HEK293 (cell line): ENCODE measurements at regions not wholly inside any gene's neighbourhood (a gene's known extent, or its start where the extent isn't known, plus 50 kb on each side); places are given as distances from the start of the nearest gene placed in this dataset.

Experiments used
- CTCF ChIA-PET: fragments of 350-600 bp; formaldehyde crosslinking; extraction: SDS; loops from one replicate; lab custom pipeline; 2021; ENCODE audit warnings: antibody characterized with exemption; lab: Yijun Ruan, JAX
- POLR2A ChIA-PET: fragments of 300-600 bp; formaldehyde crosslinking; extraction: SDS; loops from one replicate; lab custom pipeline; 2020; ENCODE audit warnings: antibody characterized with exemption, inconsistent platforms; lab: Yijun Ruan, JAX
- H3K27ac ChIP-seq: fragments of 200-500 bp; sonication (Bioruptor generic); 2 replicates; pipeline ENCODE4 v1.5.1; 2014; ENCODE audit warnings: low read depth, low read length, control low read depth, inconsistent platforms; ENCODE audit errors: extremely low read depth
- H3K36me3 ChIP-seq, 2 experiments: fragments of 200-500 bp in 1 of 2; sonication (Bioruptor generic) in 1 of 2; 1 replicate in 1 of 2; 2 replicates in 1 of 2; pipeline ENCODE4 v1.5.1; 2014 to 2017; ENCODE audit warnings: inconsistent platforms in 2 of 2, low read length in 2 of 2; ENCODE audit not compliant: control insufficient read depth in 2 of 2, insufficient read depth in 1 of 2
- H3K4me1 ChIP-seq: fragments of 200-500 bp; sonication (Bioruptor generic); 2 replicates; pipeline ENCODE4 v1.5.1; 2014; ENCODE audit warnings: mild to moderate bottlenecking, low read length, inconsistent platforms; ENCODE audit not compliant: control insufficient read depth, insufficient read depth
- H3K4me3 ChIP-seq: 2 replicates; pipeline ENCODE4 v1.5.1; 2011; ENCODE audit warnings: low read depth, mild to moderate bottlenecking, control low read depth, low read length, moderate library complexity
- H3K9me3 ChIP-seq: fragments of 200-500 bp; sonication (Bioruptor generic); 2 replicates; pipeline ENCODE4 v1.5.1; 2014; ENCODE audit warnings: low read depth, low read length, inconsistent platforms; ENCODE audit not compliant: control insufficient read depth, insufficient read depth
- EGR2 ChIP-seq: fragments of 450-650 bp; formaldehyde crosslinking; IDR thresholded peaks from 2 replicates; pipeline ENCODE4 v1.5.1; 2016; ENCODE audit warnings: low read depth, missing biosample characterization, missing genetic modification characterization
- MEIS1 ChIP-seq: sonication (generic); formaldehyde crosslinking; IDR thresholded peaks from 2 replicates; pipeline ENCODE4 v1.8.1; 2022; ENCODE audit warnings: missing genetic modification reagents, mild to moderate bottlenecking, borderline replicate concordance
- PRDM4 ChIP-seq: fragments of 450-650 bp; formaldehyde crosslinking; IDR thresholded peaks from 2 replicates; pipeline ENCODE4 v1.5.1; 2017; ENCODE audit warnings: missing biosample characterization, missing genetic modification characterization
- PRDM6 ChIP-seq: fragments of 450-650 bp; formaldehyde crosslinking; IDR thresholded peaks from 2 replicates; pipeline ENCODE4 v1.5.1; 2017; ENCODE audit warnings: missing biosample characterization, missing genetic modification characterization
- ZBTB20 ChIP-seq: fragments of 450-650 bp; formaldehyde crosslinking; IDR thresholded peaks from 2 replicates; pipeline ENCODE4 v1.5.1; 2016; ENCODE audit warnings: missing biosample characterization, missing genetic modification characterization
- ZNF18 ChIP-seq: fragments of 450-650 bp; formaldehyde crosslinking; IDR thresholded peaks from 2 replicates; pipeline ENCODE4 v1.5.1; 2016; ENCODE audit warnings: missing biosample characterization, missing genetic modification characterization
- ZNF211 ChIP-seq: fragments of 450-650 bp; formaldehyde crosslinking; IDR thresholded peaks from 2 replicates; pipeline ENCODE4 v1.5.1; 2016; ENCODE audit warnings: low read depth, missing biosample characterization, missing genetic modification characterization
- ZNF354C ChIP-seq: fragments of 450-650 bp; formaldehyde crosslinking; IDR thresholded peaks from 2 replicates; pipeline ENCODE4 v1.5.1; 2016; ENCODE audit warnings: missing biosample characterization, missing genetic modification characterization, low read depth, borderline replicate concordance
- ZNF394 ChIP-seq: fragments of 450-650 bp; formaldehyde crosslinking; IDR thresholded peaks from 2 replicates; pipeline ENCODE4 v1.5.1; 2016; ENCODE audit warnings: missing biosample characterization, missing genetic modification characterization, mild to moderate bottlenecking, moderate library complexity, borderline replicate concordance
- ZNF510 ChIP-seq: fragments of 450-650 bp; formaldehyde crosslinking; IDR thresholded peaks from 2 replicates; pipeline ENCODE4 v1.5.1; 2018; ENCODE audit warnings: mild to moderate bottlenecking, missing genetic modification characterization, missing biosample characterization; ENCODE audit not compliant: insufficient replicate concordance
- ZNF785 ChIP-seq: fragments of 450-650 bp; formaldehyde crosslinking; IDR thresholded peaks from 2 replicates; pipeline ENCODE4 v1.5.1; 2016; ENCODE audit warnings: missing biosample characterization, missing genetic modification characterization
- TF ChIP-seq, protein P1 (sequence below): fragments of 450-650 bp; formaldehyde crosslinking; IDR thresholded peaks from 2 replicates; pipeline ENCODE4 v1.5.1; 2016; ENCODE audit warnings: missing biosample characterization, missing genetic modification characterization
- TF ChIP-seq, protein P2 (sequence below): fragments of 450-650 bp; formaldehyde crosslinking; IDR thresholded peaks from 2 replicates; pipeline ENCODE4 v1.5.1; 2016; ENCODE audit warnings: missing biosample characterization, missing genetic modification characterization
- TF ChIP-seq, protein P3 (sequence below): fragments of 450-650 bp; formaldehyde crosslinking; IDR thresholded peaks from 2 replicates; pipeline ENCODE4 v1.5.1; 2017; ENCODE audit warnings: missing biosample characterization, missing genetic modification characterization
- TF ChIP-seq, protein P4 (sequence below): fragments of 450-650 bp; formaldehyde crosslinking; IDR thresholded peaks from 2 replicates; pipeline ENCODE4 v1.5.1; 2016; ENCODE audit warnings: missing biosample characterization, missing genetic modification characterization

- no peak overlapping the region for H3K4me3 ChIP-seq
- CTCF ChIA-PET, result no interaction called here
- H3K9me3 ChIP-seq, result no peaks in the 10 kb centered on the region
- TF ChIP-seq ZNF510 (tag by site-specific recombination) (no peak), ZNF18 (tag by site-specific recombination) (no peak), ZNF211 (tag by site-specific recombination) (no peak), ZBTB20 (tag by site-specific recombination) (no peak), ZNF394 (tag by site-specific recombination) (no peak), MEIS1 (CRISPR knock-in tag) (no peak), ZNF785 (tag by site-specific recombination) (no peak), PRDM4 (tag by site-specific recombination) (no peak), PRDM6 (tag by site-specific recombination) (no peak), ZNF354C (tag by site-specific recombination) (no peak), EGR2 (tag by site-specific recombination) (no peak)
- TF ChIP-seq, protein P1, sequence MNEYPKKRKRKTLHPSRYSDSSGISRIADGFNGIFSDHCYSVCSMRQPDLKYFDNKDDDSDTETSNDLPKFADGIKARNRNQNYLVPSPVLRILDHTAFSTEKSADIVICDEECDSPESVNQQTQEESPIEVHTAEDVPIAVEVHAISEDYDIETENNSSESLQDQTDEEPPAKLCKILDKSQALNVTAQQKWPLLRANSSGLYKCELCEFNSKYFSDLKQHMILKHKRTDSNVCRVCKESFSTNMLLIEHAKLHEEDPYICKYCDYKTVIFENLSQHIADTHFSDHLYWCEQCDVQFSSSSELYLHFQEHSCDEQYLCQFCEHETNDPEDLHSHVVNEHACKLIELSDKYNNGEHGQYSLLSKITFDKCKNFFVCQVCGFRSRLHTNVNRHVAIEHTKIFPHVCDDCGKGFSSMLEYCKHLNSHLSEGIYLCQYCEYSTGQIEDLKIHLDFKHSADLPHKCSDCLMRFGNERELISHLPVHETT (tag by site-specific recombination), result no peak
- TF ChIP-seq, protein P2, sequence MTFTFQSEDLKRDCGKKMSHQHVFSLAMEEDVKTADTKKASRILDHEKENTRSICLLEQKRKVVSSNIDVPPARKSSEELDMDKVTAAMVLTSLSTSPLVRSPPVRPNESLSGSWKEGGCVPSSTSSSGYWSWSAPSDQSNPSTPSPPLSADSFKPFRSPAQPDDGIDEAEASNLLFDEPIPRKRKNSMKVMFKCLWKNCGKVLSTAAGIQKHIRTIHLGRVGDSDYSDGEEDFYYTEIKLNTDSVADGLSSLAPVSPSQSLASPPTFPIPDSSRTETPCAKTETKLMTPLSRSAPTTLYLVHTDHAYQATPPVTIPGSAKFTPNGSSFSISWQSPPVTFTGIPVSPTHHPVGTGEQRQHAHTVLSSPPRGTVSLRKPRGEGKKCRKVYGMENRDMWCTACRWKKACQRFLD (tag by site-specific recombination), result no peak
- TF ChIP-seq, protein P3, sequence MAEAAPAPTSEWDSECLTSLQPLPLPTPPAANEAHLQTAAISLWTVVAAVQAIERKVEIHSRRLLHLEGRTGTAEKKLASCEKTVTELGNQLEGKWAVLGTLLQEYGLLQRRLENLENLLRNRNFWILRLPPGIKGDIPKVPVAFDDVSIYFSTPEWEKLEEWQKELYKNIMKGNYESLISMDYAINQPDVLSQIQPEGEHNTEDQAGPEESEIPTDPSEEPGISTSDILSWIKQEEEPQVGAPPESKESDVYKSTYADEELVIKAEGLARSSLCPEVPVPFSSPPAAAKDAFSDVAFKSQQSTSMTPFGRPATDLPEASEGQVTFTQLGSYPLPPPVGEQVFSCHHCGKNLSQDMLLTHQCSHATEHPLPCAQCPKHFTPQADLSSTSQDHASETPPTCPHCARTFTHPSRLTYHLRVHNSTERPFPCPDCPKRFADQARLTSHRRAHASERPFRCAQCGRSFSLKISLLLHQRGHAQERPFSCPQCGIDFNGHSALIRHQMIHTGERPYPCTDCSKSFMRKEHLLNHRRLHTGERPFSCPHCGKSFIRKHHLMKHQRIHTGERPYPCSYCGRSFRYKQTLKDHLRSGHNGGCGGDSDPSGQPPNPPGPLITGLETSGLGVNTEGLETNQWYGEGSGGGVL (tag by site-specific recombination), result no peak
- TF ChIP-seq, protein P4, sequence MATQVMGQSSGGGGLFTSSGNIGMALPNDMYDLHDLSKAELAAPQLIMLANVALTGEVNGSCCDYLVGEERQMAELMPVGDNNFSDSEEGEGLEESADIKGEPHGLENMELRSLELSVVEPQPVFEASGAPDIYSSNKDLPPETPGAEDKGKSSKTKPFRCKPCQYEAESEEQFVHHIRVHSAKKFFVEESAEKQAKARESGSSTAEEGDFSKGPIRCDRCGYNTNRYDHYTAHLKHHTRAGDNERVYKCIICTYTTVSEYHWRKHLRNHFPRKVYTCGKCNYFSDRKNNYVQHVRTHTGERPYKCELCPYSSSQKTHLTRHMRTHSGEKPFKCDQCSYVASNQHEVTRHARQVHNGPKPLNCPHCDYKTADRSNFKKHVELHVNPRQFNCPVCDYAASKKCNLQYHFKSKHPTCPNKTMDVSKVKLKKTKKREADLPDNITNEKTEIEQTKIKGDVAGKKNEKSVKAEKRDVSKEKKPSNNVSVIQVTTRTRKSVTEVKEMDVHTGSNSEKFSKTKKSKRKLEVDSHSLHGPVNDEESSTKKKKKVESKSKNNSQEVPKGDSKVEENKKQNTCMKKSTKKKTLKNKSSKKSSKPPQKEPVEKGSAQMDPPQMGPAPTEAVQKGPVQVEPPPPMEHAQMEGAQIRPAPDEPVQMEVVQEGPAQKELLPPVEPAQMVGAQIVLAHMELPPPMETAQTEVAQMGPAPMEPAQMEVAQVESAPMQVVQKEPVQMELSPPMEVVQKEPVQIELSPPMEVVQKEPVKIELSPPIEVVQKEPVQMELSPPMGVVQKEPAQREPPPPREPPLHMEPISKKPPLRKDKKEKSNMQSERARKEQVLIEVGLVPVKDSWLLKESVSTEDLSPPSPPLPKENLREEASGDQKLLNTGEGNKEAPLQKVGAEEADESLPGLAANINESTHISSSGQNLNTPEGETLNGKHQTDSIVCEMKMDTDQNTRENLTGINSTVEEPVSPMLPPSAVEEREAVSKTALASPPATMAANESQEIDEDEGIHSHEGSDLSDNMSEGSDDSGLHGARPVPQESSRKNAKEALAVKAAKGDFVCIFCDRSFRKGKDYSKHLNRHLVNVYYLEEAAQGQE (tag by site-specific recombination), result no peak
- H3K27ac ChIP-seq, result no peak overlapping the region
- H3K4me1 ChIP-seq, result no peaks in the 10 kb centered on the region
- H3K36me3 ChIP-seq, result no peaks in the 10 kb centered on the region
- POLR2A ChIA-PET, result no interaction called here
These were observed 192.8 kb upstream of the ZNF521 start for GRCh38 chr18:25544546-25545287.
